ENCODE measurements at regions not wholly inside any gene's neighbourhood (a gene's known extent, or its start where the extent isn't known, plus 50 kb on each side); places are given as distances from the start of the nearest gene placed in this dataset.

GRCh38 chr3:39707314-39707909 is 102.0 kb upstream of the MYRIP start:
- Mint-ChIP-seq H3K36me3 (ENCODE audit: low read depth) (no peaks in the 10 kb centered on the region), H3K27ac (no peak overlapping the region), H3K9me3 (no peaks in the 10 kb centered on the region), H3K27me3 (ENCODE audit: insufficient read depth, low read depth, poor library complexity) (no peaks in the 10 kb centered on the region), H3K4me1 (no peaks in the 10 kb centered on the region), H3K4me3 (no peak overlapping the region)
- Histone ChIP-seq H3K4me1 (ENCODE audit: insufficient read depth) (no peaks in the 10 kb centered on the region), H3K79me2 (replicated peaks; ENCODE audit: insufficient read depth) (no peaks in the 10 kb centered on the region), H4K20me1 (replicated peaks; ENCODE audit: insufficient read depth) (no peaks in the 10 kb centered on the region), H3K27me3 (ENCODE audit: insufficient read depth) (no peaks in the 10 kb centered on the region), H3K9me2 (ENCODE audit: insufficient read depth) (no peaks in the 10 kb centered on the region), H3K36me3 (ENCODE audit: insufficient read depth) (no peaks in the 10 kb centered on the region), H3K4me3 (no peak overlapping the region), H2AFZ (no peak overlapping the region), H3F3A (replicated peaks; ENCODE audit: low read depth) (no peaks in the 10 kb centered on the region), H3K27ac (ENCODE audit: low read depth) (no peak overlapping the region), H3K4me2 (no peak overlapping the region)
- DNase-seq (ENCODE audit: low spot score) (peak; percentile 68), ATAC-seq (no peak; the same call in 1 of the 3 replicates)
- peak; percentile 54 to 85 for TF ChIP-seq CTCF (conservative IDR thresholded peaks at IDR 0.05; ENCODE audit: low read depth in 2 of 2)
- no peak for TF ChIP-seq ZNF462 (CRISPR knock-in tag; IDR thresholded peaks at IDR 0.05)

Data from GM23338 (cell line).